Small intestine (tissue), 7 donors: ENCODE measurements at regions not wholly inside any gene's neighbourhood (a gene's known extent, or its start where the extent isn't known, plus 50 kb on each side); places are given as distances from the start of the nearest gene placed in this dataset.

Experiments
- DNase-seq, 2 donors: peaks; one replicate each; pipeline versions ENCODE4 v3.0.0 to v3.0.0-alpha.2; 2013
- FAIRE-seq: peaks from 2 replicates; lab custom pipeline; 2012; peaks lifted over from hg19 to GRCh38; lab: Jason Lieb, UNC
- H3K27ac ChIP-seq, 3 donors: one replicate each; pipeline ENCODE4 v1.5.1; 2013; ENCODE audit warnings: low read length in 2 of 3, mild to moderate bottlenecking in 2 of 3, control low read depth in 1 of 3, inconsistent platforms in 1 of 3, low read depth in 1 of 3, moderate library complexity in 1 of 3
- H3K27me3 ChIP-seq, 3 donors: one replicate each; pipeline ENCODE4 v1.6.1; 2013; ENCODE audit warnings: low read length in 3 of 3, inconsistent platforms in 1 of 3; ENCODE audit not compliant: control insufficient read depth in 3 of 3, insufficient read depth in 3 of 3
- H3K36me3 ChIP-seq, 3 donors: one replicate each; pipeline ENCODE4 v1.6.1; 2013; ENCODE audit warnings: low read length in 3 of 3, inconsistent platforms in 1 of 3, low read depth in 1 of 3, mild to moderate bottlenecking in 1 of 3, moderate library complexity in 1 of 3; ENCODE audit not compliant: control insufficient read depth in 3 of 3, insufficient read depth in 2 of 3
- H3K4me1 ChIP-seq, 3 donors: one replicate each; pipeline ENCODE4 v1.6.1; 2013; ENCODE audit warnings: low read length in 2 of 3, inconsistent platforms in 1 of 3, low read depth in 1 of 3, mild to moderate bottlenecking in 1 of 3, moderate library complexity in 1 of 3; ENCODE audit not compliant: control insufficient read depth in 3 of 3, insufficient read depth in 2 of 3
- H3K4me3 ChIP-seq, 3 donors: one replicate each; pipeline ENCODE4 v1.5.1; 2013; ENCODE audit warnings: low read length in 3 of 3, control low read depth in 1 of 3, inconsistent platforms in 1 of 3, low read depth in 1 of 3, mild to moderate bottlenecking in 1 of 3, moderate library complexity in 1 of 3
- H3K9me3 ChIP-seq, 2 donors: one replicate each; pipeline ENCODE4 v1.6.1; 2013; ENCODE audit warnings: low read depth in 1 of 2, low read length in 1 of 2; ENCODE audit not compliant: control insufficient read depth in 2 of 2, insufficient read depth in 1 of 2
- WGBS, 3 donors: extraction: QIAGEN DNeasy Blood & Tissue Kit; methylation state at CpG; one replicate each; pipeline ENCODE4 v1.1.7; 2013; 5-methylcytosine and 5-hydroxymethylcytosine counted together
- donor health status: healthy with polysubstance abuse.
- donor health status: control.
- donor health status: control.
- donor health status: Bipolar disorder and iron deficiency.
- donor health status: healthy.

DNA sequence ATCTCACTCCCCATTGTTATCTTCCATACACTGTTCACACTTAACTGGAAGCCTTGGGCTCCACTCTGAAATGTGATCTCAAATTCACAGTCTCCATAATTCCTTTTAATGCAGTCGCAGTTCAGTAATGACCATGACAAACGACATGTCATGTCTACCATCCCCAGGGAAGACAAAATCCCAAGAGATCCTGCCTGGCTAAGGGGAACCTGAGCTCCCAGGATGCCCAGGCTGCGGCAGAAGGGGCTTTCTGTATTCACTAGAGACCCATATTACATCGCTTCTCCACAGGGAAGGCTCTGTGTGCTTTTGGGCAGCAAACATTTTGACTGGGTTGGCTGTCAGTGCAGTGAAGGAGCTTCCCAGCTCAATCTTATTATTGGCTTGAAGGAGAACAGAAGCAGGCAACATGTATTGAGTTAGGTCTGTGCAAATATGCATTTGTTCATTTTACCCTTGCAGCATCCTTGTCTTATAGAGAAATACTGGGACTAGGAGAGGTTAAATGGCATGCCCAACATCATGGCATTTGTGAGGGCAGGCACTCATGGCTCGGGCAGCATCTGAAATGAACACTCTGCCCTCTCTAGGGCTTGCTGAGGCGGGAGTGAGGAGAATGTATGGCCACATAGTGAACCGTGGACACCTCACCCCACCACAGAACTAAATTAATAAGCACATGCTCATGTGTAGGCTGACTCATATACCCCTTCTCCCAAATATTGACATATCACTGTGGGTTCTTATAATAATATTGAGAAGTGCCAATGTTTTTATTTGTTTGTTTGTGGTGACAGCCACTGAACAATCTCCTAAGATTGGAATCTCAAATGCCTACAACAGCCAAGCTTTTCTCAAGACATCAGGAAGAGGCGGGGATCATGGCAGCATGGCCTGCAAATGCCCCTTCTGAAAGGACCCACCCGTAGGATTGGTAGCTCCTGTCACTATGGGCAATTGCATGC, 141.6 kb upstream of the FOXB1 start:
- FAIRE-seq = no peak
- DNase-seq = no peak
- no peaks in the 10 kb centered on the region for H3K4me1 ChIP-seq
- H3K36me3 ChIP-seq = no peaks in the 10 kb centered on the region
- peaks cover 0 to 3% (median 0%) of the 10 kb centered on the region in 3 donors for H3K27me3 ChIP-seq
- 60 to 70% (median 62%) methylated on average over 9 of the region's 9 CpGs for WGBS, 3 donors
- H3K9me3 ChIP-seq = no peaks in the 10 kb centered on the region
- H3K27ac ChIP-seq = no peak overlapping the region
- H3K4me3 ChIP-seq = no peak overlapping the region

DNA sequence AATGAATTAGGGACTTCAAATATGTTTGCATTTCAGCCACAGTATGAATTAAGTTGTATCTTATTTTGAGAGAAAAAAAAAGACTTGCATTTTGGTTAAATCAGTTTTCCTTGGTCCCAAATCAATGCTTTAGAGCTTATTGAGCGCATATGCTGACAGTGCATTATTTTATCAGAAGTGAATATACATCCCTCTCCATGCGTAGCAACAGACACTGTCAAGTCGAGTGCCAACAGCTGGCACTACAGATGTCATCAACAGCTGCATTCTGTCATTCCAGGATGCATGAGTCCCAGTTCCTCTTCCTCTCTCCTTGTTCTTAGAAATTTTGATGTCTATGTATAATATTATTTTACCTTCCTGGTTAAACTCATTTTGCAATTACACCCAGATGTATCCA, 156.1 kb upstream of the FOXB1 start:
- WGBS, 3 donors = 60 to 77% (median 70%) methylated on average over 3 of the region's 3 CpGs
- FAIRE-seq = no peak

DNA sequence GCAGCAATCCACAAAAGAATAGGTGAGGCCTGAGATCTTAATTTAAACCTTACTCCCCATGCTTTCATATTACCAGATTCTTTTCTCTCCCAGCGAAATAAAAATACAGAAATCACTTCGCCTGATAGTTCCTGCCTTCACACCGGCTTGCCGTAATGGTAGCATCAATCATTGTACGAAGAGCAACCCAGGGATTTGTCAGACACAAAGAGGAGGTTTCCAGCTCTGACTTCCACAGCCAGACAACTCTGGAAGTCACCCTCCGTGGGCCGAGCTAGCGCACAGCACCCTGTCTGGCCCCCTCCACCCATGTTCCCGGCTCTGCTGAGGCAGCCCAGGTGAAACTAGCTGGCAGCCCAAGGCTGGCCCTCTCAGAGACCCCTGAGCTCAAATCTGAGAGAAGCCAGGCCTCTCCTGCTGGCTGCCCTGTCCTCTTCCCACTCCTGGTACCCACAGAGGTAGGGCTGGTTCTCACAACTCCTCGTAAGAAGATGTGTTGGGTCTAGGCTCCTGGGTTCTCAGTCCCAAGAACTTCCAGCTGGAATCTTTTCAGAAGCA, 156.9 kb upstream of the BNIP2 start:
- no peaks in the 10 kb centered on the region for H3K4me1 ChIP-seq
- peaks cover 0 to 4% (median 0%) of the 10 kb centered on the region in 3 donors for H3K27me3 ChIP-seq
- no peak overlapping the region for H3K27ac ChIP-seq
- 81 to 94% (median 88%) methylated on average over 10 of the region's 10 CpGs for WGBS, 3 donors
- H3K9me3 ChIP-seq = no peaks in the 10 kb centered on the region
- FAIRE-seq (no peak), DNase-seq (no peak)
- H3K36me3 ChIP-seq = no peaks in the 10 kb centered on the region
- H3K4me3 ChIP-seq = no peak overlapping the region

More for the DNA sequence above, 156.1 kb upstream of the FOXB1 start:
- H3K27me3 ChIP-seq = no peaks in the 10 kb centered on the region
- H3K27ac ChIP-seq = no peak overlapping the region
- DNase-seq = no peak
- H3K36me3 ChIP-seq = no peaks in the 10 kb centered on the region
- H3K9me3 ChIP-seq = no peaks in the 10 kb centered on the region
- no peaks in the 10 kb centered on the region for H3K4me1 ChIP-seq
- no peak overlapping the region for H3K4me3 ChIP-seq

DNA sequence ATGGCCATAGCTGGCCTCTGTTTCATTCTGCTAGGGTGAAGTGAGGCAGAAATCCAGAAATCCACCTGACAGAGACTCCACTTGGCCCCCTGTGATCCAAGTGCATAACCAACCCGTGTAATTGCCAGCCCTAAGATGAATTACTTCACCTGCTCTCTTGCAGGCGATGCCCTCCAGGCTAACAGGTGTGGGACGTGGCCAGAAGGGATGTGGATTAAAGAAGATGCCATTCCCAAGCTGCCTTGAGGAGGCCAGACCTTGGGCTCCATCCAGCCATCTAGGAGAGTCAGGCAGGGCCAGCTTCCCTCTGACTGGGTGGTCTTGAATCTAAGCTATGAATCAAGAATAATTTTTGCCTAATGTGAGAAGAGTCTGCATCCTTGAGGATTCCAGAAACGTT, 154.5 kb upstream of the BNIP2 start:
- WGBS, 3 donors = 49 to 65% (median 60%) methylated on average over 4 of the region's 4 CpGs
- Histone ChIP-seq H3K27ac (no peak overlapping the region), H3K4me1 (no peaks in the 10 kb centered on the region), H3K9me3 (no peaks in the 10 kb centered on the region), H3K36me3 (no peaks in the 10 kb centered on the region), H3K27me3 (peaks cover 0 to 5% (median 0%) of the 10 kb centered on the region in 3 donors), H3K4me3 (no peak overlapping the region)
- DNase-seq = no peak
- no peak for FAIRE-seq

DNA sequence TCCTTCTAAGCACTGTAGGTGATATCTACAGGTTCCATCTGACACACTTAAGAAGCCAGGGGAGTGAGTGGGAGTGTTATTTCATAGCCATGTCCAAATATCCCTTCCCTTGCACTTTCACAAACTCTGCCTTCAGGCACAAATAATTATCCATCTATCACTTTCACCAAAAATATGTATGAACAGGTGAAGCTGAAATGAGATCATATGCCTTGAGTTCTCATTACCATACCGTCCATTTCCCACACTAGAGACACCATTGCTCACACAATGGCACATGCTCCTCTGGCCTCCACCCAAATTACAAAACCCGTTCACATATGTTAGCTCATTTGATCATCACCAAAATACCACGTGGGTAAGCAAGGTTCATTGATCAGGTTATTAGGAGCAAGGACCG, 151.9 kb upstream of the BNIP2 start:
- WGBS, 3 donors = 64 to 86% (median 72%) methylated on average over 4 of the region's 4 CpGs
- no peak for FAIRE-seq
- Histone ChIP-seq H3K4me1 (no peaks in the 10 kb centered on the region), H3K4me3 (no peak overlapping the region), H3K36me3 (no peaks in the 10 kb centered on the region), H3K27me3 (peaks cover 0 to 7% (median 0%) of the 10 kb centered on the region in 3 donors), H3K27ac (no peak overlapping the region), H3K9me3 (no peaks in the 10 kb centered on the region)
- no peak for DNase-seq

DNA sequence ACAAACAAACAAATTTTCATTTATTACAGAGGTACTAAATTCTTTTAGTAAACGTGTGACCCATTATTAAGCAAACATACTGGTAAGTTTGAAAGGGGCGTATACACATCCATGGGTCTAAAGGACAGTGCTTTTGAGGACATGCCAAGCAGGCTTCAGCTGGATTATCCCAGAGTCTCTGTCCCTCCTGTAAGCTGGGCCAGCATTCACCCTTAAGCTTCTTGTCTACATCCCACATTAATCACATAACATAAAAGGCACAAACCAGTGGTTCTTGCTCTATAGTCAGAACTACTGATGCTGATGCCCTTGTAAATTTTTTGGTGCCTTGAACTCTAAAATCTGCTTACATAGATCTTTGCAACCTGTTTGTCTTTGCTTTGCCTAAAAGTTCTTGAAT, 150.8 kb upstream of the BNIP2 start:
- FAIRE-seq (no peak), DNase-seq (no peak)
- Histone ChIP-seq H3K27ac (no peak overlapping the region), H3K4me3 (no peak overlapping the region), H3K36me3 (no peaks in the 10 kb centered on the region), H3K9me3 (no peaks in the 10 kb centered on the region), H3K27me3 (peaks cover 0 to 7% (median 3%) of the 10 kb centered on the region in 3 donors), H3K4me1 (no peaks in the 10 kb centered on the region)
- 46 to 75% (median 57%) methylated on average over 2 of the region's 2 CpGs for WGBS, 3 donors

DNA sequence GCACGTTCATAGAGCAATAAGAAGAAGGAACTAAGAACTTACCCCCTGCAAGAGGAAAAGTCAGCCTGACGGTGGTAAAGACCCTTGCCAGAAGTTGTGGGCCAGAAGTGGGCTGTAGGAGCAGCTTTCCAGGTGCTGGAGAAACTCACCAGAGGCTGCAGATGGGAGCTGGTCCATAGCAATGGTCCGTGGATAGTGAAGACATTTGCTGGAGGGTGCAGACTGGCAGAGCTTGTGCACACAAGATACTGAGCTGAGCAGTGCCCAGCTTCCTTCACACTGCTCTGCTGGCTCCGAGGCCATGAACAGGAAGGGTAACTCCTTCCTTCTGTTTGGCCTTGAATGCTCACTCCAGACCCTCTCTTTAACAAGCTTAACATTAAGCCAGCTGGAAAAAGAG, 149.8 kb upstream of the BNIP2 start:
- H3K27me3 ChIP-seq = peaks cover 0 to 7% (median 3%) of the 10 kb centered on the region in 3 donors
- no peaks in the 10 kb centered on the region for H3K4me1 ChIP-seq
- 32 to 41% (median 34%) methylated on average over 4 of the region's 4 CpGs for WGBS, 3 donors
- no peak for FAIRE-seq
- no peak overlapping the region for H3K4me3 ChIP-seq
- H3K27ac ChIP-seq = no peak overlapping the region
- H3K9me3 ChIP-seq = no peaks in the 10 kb centered on the region
- no peaks in the 10 kb centered on the region for H3K36me3 ChIP-seq
- DNase-seq = no peak

DNA sequence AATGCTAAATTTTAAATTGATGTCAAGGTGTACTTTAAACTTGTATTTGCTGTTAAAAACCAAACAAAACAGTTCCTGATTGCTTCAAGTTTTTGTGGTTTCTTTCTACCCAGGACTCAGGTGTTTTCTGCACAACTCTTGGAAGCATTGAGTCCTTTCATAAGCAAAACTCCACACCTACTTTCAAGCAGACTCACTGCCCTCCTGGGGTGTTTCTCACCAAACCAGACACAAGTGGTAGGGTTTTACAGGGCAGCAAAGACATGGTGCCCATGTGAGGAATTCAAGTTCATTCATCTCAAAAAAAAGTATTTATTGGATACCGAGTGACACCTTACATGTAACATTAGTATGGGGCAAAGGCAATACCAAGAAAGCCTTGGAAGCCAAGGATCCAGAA, 146.7 kb upstream of the BNIP2 start:
- WGBS, 3 donors = 77 to 81% (median 81%) methylated on average over 1 of the region's 1 CpG
- H3K4me1 ChIP-seq = no peaks in the 10 kb centered on the region
- no peaks in the 10 kb centered on the region for H3K36me3 ChIP-seq
- H3K27ac ChIP-seq = no peak overlapping the region
- no peaks in the 10 kb centered on the region for H3K9me3 ChIP-seq
- peaks cover 0 to 3% (median 2%) of the 10 kb centered on the region in 3 donors for H3K27me3 ChIP-seq
- FAIRE-seq (no peak), DNase-seq (no peak)
- no peak overlapping the region for H3K4me3 ChIP-seq
